K562 (cell line): ENCODE measurements at regions not wholly inside any gene's neighbourhood (a gene's known extent, or its start where the extent isn't known, plus 50 kb on each side); places are given as distances from the start of the nearest gene placed in this dataset.

ENCODE experiments used
- ATAC-seq: fragments of 200-7000 bp; cut with Tn5 transposase; 3 replicates; pipeline ENCODE4 v1.9.1; 2020; ENCODE audit warnings: moderate library complexity
- BruUV-seq: library from RNA; stranded (reverse); fragments of 400-500 nt; replicated peaks from 2 replicates; lab custom pipeline; 2021; lab: Mats Ljungman, UMichigan
- CTCF ChIA-PET: fragments of 300-600 bp; formaldehyde crosslinking; extraction: SDS; loops from one replicate; lab custom pipeline; 2021; ENCODE audit warnings: low intra/inter-chr PET ratio; lab: Yijun Ruan, JAX
- POLR2A ChIA-PET: fragments of 300-600, 350-650 bp; sonication (Branson Sonifier 250); formaldehyde crosslinking; extraction: SDS; loops from one replicate; lab custom pipeline; 2021; ENCODE audit warnings: antibody characterized with exemption, inconsistent platforms; lab: Yijun Ruan, JAX
- DNase-seq, 4 experiments: peaks; one replicate each; pipeline versions ENCODE4 v3.0.0 to v3.0.0-alpha.2; 2011 to 2018; ENCODE audit warnings: low spot score in 3 of 4, mixed read lengths in 3 of 4; ENCODE audit errors: extremely low read depth in 1 of 4
- FAIRE-seq: peaks from 2 replicates; lab custom pipeline; 2011; peaks lifted over from hg19 to GRCh38; lab: Jason Lieb, UNC
- H2AFZ ChIP-seq: 2 replicates; pipeline ENCODE4 v1.6.0; 2011; ENCODE audit warnings: low read depth, low read length, control low read depth, inconsistent platforms
- H3K27ac ChIP-seq: fragments of 200-600 bp; 3 replicates; pipeline ENCODE4 v1.8.0; 2011; ENCODE audit warnings: low read depth, mild to moderate bottlenecking, control low read depth, inconsistent platforms, low read length, moderate library complexity, mixed read lengths; ENCODE audit errors: extremely low read depth
- H3K27me3 ChIP-seq, 2 experiments: fragments of 300-600 bp in 1 of 2; 2 replicates in 1 of 2; 3 replicates in 1 of 2; pipeline versions ENCODE4 v1.6.0 to v1.8.0; 2011; ENCODE audit warnings: inconsistent platforms in 2 of 2, low read length in 2 of 2, mild to moderate bottlenecking in 1 of 2, mixed read lengths in 1 of 2, moderate library complexity in 1 of 2; ENCODE audit not compliant: control insufficient read depth in 2 of 2, insufficient read depth in 2 of 2
- H3K36me3 ChIP-seq: fragments of 300-600 bp; 3 replicates; pipeline ENCODE4 v1.8.0; 2011; ENCODE audit warnings: mild to moderate bottlenecking, low read length, inconsistent platforms; ENCODE audit not compliant: control insufficient read depth, insufficient read depth
- H3K4me1 ChIP-seq, 2 experiments: fragments of 200-600 bp in 1 of 2; replicated peaks in 1 of 2; 2 replicates in 1 of 2; 3 replicates in 1 of 2; pipeline versions ENCODE4 v1.5.1 to v1.8.0; 2011; ENCODE audit warnings: inconsistent platforms in 2 of 2, low read length in 2 of 2, mild to moderate bottlenecking in 1 of 2, mixed read lengths in 1 of 2, moderate library complexity in 1 of 2; ENCODE audit not compliant: control insufficient read depth in 2 of 2, insufficient read depth in 2 of 2
- H3K4me2 ChIP-seq: 2 replicates; pipeline ENCODE4 v1.6.1; 2011; ENCODE audit warnings: low read length, control low read depth, inconsistent platforms, mixed read lengths; ENCODE audit not compliant: insufficient read depth
- H3K4me3 ChIP-seq: fragments of 200-600 bp; sonication (generic), shearing (Covaris generic); 2 replicates; pipeline ENCODE4 v1.5.1; 2016; ENCODE audit warnings: control low read depth, inconsistent platforms
- H3K79me2 ChIP-seq: fragments of 200-600 bp; 3 replicates; pipeline ENCODE4 v1.8.0; 2011; ENCODE audit warnings: low read length, inconsistent platforms; ENCODE audit not compliant: control insufficient read depth, insufficient read depth
- H3K9ac ChIP-seq, 2 experiments: 2 replicates each; pipeline versions ENCODE4 v1.6.0 to v1.6.1; 2011; ENCODE audit warnings: low read depth in 2 of 2, low read length in 2 of 2, control low read depth in 1 of 2, inconsistent platforms in 1 of 2, mild to moderate bottlenecking in 1 of 2, mixed read lengths in 1 of 2; ENCODE audit not compliant: insufficient read depth in 1 of 2
- H3K9me1 ChIP-seq: one replicate; pipeline ENCODE4 v1.6.0; 2011; ENCODE audit warnings: inconsistent platforms, mild to moderate bottlenecking, low read length, moderate library complexity; ENCODE audit not compliant: control insufficient read depth, insufficient read depth
- H3K9me3 ChIP-seq: replicated peaks from 2 replicates; pipeline ENCODE4 v1.5.1; 2011; ENCODE audit warnings: low read depth, low read length, inconsistent platforms; ENCODE audit not compliant: control insufficient read depth, insufficient read depth
- H4K20me1 ChIP-seq: replicated peaks from 2 replicates; pipeline ENCODE4 v1.6.1; 2011; ENCODE audit warnings: low read length, inconsistent platforms, mixed read lengths; ENCODE audit not compliant: control insufficient read depth, insufficient read depth
- ASH1L ChIP-seq: fragments of 450-650 bp; IDR thresholded peaks from 2 replicates; pipeline ENCODE4 v1.6.1; 2018; ENCODE audit warnings: borderline replicate concordance, mild to moderate bottlenecking, low read depth; ENCODE audit not compliant: partially characterized antibody
- DNMT1 ChIP-seq: fragments of 450-650 bp; IDR thresholded peaks from 2 replicates; pipeline ENCODE4 v1.6.1; 2016; ENCODE audit warnings: antibody characterized with exemption, mild to moderate bottlenecking
- MIER1 ChIP-seq: fragments of 450-650 bp; IDR thresholded peaks from 2 replicates; pipeline ENCODE4 v1.6.1; 2016; ENCODE audit warnings: antibody characterized with exemption, mild to moderate bottlenecking, low read depth
- ZNF232 ChIP-seq: sonication (generic); formaldehyde crosslinking; IDR thresholded peaks from 2 replicates; pipeline ENCODE4 v1.8.0; 2022; ENCODE audit warnings: mild to moderate bottlenecking, missing genetic modification reagents
- ZNF324 ChIP-seq: fragments of 250-450 bp; sonication (Bioruptor Pico); IDR thresholded peaks from 2 replicates; pipeline ENCODE4 v1.4.0; 2020; ENCODE audit warnings: mild to moderate bottlenecking
- ZNF512 ChIP-seq: IDR thresholded peaks from 2 replicates; pipeline ENCODE4 v1.6.1; 2016; ENCODE audit warnings: missing genetic modification characterization, missing compliant biosample characterization
- WGBS: fragments of 100-300 bp; shearing (Covaris generic); methylation state at CpG from one replicate; pipeline ENCODE4 v1.1.6; 2016; ENCODE audit warnings: low coverage, mixed read lengths; ENCODE audit not compliant: insufficient coverage; ENCODE audit errors: missing lambda C conversion rate; 5-methylcytosine and 5-hydroxymethylcytosine counted together
- in situ Hi-C: fragments of 300-500 bp; cut with MboI; formaldehyde crosslinking; loops from 4 replicates; pipeline ENCODE4 v1.15.0; 2018; ENCODE audit warnings: inconsistent platforms, mixed read lengths
- intact Hi-C: fragments of 100-400 bp; cut with micrococcal nuclease; formaldehyde crosslinking; loops from 2 replicates; pipeline ENCODE4 v1.14.2; 2022
- TF ChIP-seq, protein P1 (sequence below): fragments of 250-450 bp; sonication (Bioruptor Pico); IDR thresholded peaks from 2 replicates; pipeline ENCODE4 v1.8.0; 2022; ENCODE audit warnings: inconsistent platforms, mild to moderate bottlenecking, moderate library complexity, borderline replicate concordance
- TF ChIP-seq, protein P2 (sequence below): fragments of 450-650 bp; IDR thresholded peaks from 2 replicates; pipeline ENCODE4 v1.6.1; 2016; ENCODE audit warnings: mild to moderate bottlenecking, moderate library complexity

DNA sequence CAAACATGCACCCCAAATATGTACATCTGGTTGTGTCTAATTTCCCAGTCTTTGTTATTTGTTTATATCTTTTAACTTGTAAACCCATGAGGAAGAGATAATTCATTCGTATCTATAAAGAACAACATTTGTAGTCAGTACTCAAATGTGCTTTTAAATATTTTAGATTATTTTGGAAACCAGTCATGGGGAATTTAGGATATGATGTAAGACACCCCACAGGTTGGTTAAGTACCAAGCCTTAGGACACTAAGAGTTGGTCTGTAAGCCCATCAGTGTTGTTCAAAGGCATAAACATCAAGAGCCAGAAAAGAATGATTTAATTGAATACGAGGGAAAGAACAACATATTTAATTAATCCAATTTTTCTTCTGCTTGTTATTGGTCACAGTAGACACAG, 421.1 kb upstream of the SEMA3C start:
- H3K4me3 ChIP-seq, result no peak overlapping the region
- ChIA-PET POLR2A (interaction anchor here (1.0 kb wide), 1 partner anchor 12 kb away, joined by 3 read pairs; no protein-coding TSS in a partner anchor), CTCF (no interaction called here)
- intact Hi-C loops, result no loop called here
- H3K4me1 ChIP-seq, result no peaks in the 10 kb centered on the region
- H3K4me2 ChIP-seq, result no peak overlapping the region
- H3K79me2 ChIP-seq, result no peaks in the 10 kb centered on the region
- BruUV-seq, result no TSS peak
- H4K20me1 ChIP-seq, result no peaks in the 10 kb centered on the region
- ATAC-seq (no peak), FAIRE-seq (no peak), DNase-seq (no peak)
- no peak overlapping the region for H2AFZ ChIP-seq
- H3K9me3 ChIP-seq, result no peaks in the 10 kb centered on the region
- H3K36me3 ChIP-seq, result no peaks in the 10 kb centered on the region
- H3K27me3 ChIP-seq, result no peaks in the 10 kb centered on the region
- in situ Hi-C loops, result no loop called here
- H3K27ac ChIP-seq, result no peak overlapping the region
- H3K9me1 ChIP-seq, result no peaks in the 10 kb centered on the region
- 10% methylated on average over 2 of the region's 2 CpGs for WGBS
- no peak overlapping the region for H3K9ac ChIP-seq
- TF ChIP-seq DNMT1 (no peak), ZNF324 (CRISPR knock-in tag) (no peak), ASH1L (no peak), ZNF232 (no peak), ZNF512 (tag) (no peak), MIER1 (no peak)
- TF ChIP-seq, protein P1, sequence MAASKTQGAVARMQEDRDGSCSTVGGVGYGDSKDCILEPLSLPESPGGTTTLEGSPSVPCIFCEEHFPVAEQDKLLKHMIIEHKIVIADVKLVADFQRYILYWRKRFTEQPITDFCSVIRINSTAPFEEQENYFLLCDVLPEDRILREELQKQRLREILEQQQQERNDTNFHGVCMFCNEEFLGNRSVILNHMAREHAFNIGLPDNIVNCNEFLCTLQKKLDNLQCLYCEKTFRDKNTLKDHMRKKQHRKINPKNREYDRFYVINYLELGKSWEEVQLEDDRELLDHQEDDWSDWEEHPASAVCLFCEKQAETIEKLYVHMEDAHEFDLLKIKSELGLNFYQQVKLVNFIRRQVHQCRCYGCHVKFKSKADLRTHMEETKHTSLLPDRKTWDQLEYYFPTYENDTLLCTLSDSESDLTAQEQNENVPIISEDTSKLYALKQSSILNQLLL (CRISPR knock-in tag), result no peak
- TF ChIP-seq, protein P2, sequence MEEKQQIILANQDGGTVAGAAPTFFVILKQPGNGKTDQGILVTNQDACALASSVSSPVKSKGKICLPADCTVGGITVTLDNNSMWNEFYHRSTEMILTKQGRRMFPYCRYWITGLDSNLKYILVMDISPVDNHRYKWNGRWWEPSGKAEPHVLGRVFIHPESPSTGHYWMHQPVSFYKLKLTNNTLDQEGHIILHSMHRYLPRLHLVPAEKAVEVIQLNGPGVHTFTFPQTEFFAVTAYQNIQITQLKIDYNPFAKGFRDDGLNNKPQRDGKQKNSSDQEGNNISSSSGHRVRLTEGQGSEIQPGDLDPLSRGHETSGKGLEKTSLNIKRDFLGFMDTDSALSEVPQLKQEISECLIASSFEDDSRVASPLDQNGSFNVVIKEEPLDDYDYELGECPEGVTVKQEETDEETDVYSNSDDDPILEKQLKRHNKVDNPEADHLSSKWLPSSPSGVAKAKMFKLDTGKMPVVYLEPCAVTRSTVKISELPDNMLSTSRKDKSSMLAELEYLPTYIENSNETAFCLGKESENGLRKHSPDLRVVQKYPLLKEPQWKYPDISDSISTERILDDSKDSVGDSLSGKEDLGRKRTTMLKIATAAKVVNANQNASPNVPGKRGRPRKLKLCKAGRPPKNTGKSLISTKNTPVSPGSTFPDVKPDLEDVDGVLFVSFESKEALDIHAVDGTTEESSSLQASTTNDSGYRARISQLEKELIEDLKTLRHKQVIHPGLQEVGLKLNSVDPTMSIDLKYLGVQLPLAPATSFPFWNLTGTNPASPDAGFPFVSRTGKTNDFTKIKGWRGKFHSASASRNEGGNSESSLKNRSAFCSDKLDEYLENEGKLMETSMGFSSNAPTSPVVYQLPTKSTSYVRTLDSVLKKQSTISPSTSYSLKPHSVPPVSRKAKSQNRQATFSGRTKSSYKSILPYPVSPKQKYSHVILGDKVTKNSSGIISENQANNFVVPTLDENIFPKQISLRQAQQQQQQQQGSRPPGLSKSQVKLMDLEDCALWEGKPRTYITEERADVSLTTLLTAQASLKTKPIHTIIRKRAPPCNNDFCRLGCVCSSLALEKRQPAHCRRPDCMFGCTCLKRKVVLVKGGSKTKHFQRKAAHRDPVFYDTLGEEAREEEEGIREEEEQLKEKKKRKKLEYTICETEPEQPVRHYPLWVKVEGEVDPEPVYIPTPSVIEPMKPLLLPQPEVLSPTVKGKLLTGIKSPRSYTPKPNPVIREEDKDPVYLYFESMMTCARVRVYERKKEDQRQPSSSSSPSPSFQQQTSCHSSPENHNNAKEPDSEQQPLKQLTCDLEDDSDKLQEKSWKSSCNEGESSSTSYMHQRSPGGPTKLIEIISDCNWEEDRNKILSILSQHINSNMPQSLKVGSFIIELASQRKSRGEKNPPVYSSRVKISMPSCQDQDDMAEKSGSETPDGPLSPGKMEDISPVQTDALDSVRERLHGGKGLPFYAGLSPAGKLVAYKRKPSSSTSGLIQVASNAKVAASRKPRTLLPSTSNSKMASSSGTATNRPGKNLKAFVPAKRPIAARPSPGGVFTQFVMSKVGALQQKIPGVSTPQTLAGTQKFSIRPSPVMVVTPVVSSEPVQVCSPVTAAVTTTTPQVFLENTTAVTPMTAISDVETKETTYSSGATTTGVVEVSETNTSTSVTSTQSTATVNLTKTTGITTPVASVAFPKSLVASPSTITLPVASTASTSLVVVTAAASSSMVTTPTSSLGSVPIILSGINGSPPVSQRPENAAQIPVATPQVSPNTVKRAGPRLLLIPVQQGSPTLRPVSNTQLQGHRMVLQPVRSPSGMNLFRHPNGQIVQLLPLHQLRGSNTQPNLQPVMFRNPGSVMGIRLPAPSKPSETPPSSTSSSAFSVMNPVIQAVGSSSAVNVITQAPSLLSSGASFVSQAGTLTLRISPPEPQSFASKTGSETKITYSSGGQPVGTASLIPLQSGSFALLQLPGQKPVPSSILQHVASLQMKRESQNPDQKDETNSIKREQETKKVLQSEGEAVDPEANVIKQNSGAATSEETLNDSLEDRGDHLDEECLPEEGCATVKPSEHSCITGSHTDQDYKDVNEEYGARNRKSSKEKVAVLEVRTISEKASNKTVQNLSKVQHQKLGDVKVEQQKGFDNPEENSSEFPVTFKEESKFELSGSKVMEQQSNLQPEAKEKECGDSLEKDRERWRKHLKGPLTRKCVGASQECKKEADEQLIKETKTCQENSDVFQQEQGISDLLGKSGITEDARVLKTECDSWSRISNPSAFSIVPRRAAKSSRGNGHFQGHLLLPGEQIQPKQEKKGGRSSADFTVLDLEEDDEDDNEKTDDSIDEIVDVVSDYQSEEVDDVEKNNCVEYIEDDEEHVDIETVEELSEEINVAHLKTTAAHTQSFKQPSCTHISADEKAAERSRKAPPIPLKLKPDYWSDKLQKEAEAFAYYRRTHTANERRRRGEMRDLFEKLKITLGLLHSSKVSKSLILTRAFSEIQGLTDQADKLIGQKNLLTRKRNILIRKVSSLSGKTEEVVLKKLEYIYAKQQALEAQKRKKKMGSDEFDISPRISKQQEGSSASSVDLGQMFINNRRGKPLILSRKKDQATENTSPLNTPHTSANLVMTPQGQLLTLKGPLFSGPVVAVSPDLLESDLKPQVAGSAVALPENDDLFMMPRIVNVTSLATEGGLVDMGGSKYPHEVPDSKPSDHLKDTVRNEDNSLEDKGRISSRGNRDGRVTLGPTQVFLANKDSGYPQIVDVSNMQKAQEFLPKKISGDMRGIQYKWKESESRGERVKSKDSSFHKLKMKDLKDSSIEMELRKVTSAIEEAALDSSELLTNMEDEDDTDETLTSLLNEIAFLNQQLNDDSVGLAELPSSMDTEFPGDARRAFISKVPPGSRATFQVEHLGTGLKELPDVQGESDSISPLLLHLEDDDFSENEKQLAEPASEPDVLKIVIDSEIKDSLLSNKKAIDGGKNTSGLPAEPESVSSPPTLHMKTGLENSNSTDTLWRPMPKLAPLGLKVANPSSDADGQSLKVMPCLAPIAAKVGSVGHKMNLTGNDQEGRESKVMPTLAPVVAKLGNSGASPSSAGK, result no peak
